ENCODE measurements at regions not wholly inside any gene's neighbourhood (a gene's known extent, or its start where the extent isn't known, plus 50 kb on each side); places are given as distances from the start of the nearest gene placed in this dataset.

- Histone ChIP-seq H3K27me3 (replicated peaks) (no peaks in the 10 kb centered on the region), H3K27ac (no peak overlapping the region), H3K36me3 (replicated peaks) (no peaks in the 10 kb centered on the region), H3K4me3 (ENCODE audit: low read depth, low read length) (no peak overlapping the region)
- DNase-seq, result no peak
- TF ChIP-seq CTCF (IDR thresholded peaks at IDR 0.05; ENCODE audit: low read depth, low read length, missing control alignments), result no peak
- in situ Hi-C loops (cut with HindIII; ENCODE audit: low pct_ligation_motif_present, low sequenced_read_pairs), result no loop called here
These were observed 97.8 kb upstream of the NPAS2 start for GRCh38 chr2:100722125-100722524.

- H3K36me3 ChIP-seq (replicated peaks), result no peaks in the 10 kb centered on the region
- in situ Hi-C loops (cut with HindIII; ENCODE audit: low pct_ligation_motif_present, low sequenced_read_pairs), result no loop called here
- no peak overlapping the region for H3K4me3 ChIP-seq (ENCODE audit: low read depth, low read length)
- no peak overlapping the region for H3K27ac ChIP-seq
- no peaks in the 10 kb centered on the region for H3K27me3 ChIP-seq (replicated peaks)
- no peak for DNase-seq
- TF ChIP-seq CTCF (IDR thresholded peaks at IDR 0.05; ENCODE audit: low read depth, low read length, missing control alignments), result no peak
These were observed 93.1 kb upstream of the NPAS2 start for GRCh38 chr2:100726866-100727265.

GRCh38 chr2:100730290-100730868 is 89.6 kb upstream of the NPAS2 start:
- H3K27ac ChIP-seq, result no peak overlapping the region
- TF ChIP-seq CTCF (IDR thresholded peaks at IDR 0.05; ENCODE audit: low read depth, low read length, missing control alignments), result peak; percentile 90
- in situ Hi-C loops (cut with HindIII; ENCODE audit: low pct_ligation_motif_present, low sequenced_read_pairs), result no loop called here
- no peaks in the 10 kb centered on the region for H3K36me3 ChIP-seq (replicated peaks)
- peak; percentile 76 for DNase-seq
- H3K27me3 ChIP-seq (replicated peaks), result no peaks in the 10 kb centered on the region
- H3K4me3 ChIP-seq (ENCODE audit: low read depth, low read length), result no peak overlapping the region

- Histone ChIP-seq H3K36me3 (replicated peaks) (no peaks in the 10 kb centered on the region), H3K27me3 (replicated peaks) (no peaks in the 10 kb centered on the region), H3K27ac (peak overlapping the region; percentile 25), H3K4me3 (ENCODE audit: low read depth, low read length) (no peak overlapping the region)
- DNase-seq, result no peak
- in situ Hi-C loops (cut with HindIII; ENCODE audit: low pct_ligation_motif_present, low sequenced_read_pairs), result no loop called here
- no peak for TF ChIP-seq CTCF (IDR thresholded peaks at IDR 0.05; ENCODE audit: low read depth, low read length, missing control alignments)
These were observed 88.4 kb upstream of the NPAS2 start for GRCh38 chr2:100731535-100731981.

GRCh38 chr2:100733391-100734187 is 86.3 kb upstream of the NPAS2 start:
- Histone ChIP-seq H3K27me3 (replicated peaks) (no peaks in the 10 kb centered on the region), H3K36me3 (replicated peaks) (no peaks in the 10 kb centered on the region), H3K27ac (peak overlapping the region; percentile 8), H3K4me3 (ENCODE audit: low read depth, low read length) (no peak overlapping the region)
- in situ Hi-C loops (cut with HindIII; ENCODE audit: low pct_ligation_motif_present, low sequenced_read_pairs), result no loop called here
- peak; percentile 53 for DNase-seq
- no peak for TF ChIP-seq CTCF (IDR thresholded peaks at IDR 0.05; ENCODE audit: low read depth, low read length, missing control alignments)

All from brain microvascular endothelial cell (primary cell).